ENCODE measurements at regions not wholly inside any gene's neighbourhood (a gene's known extent, or its start where the extent isn't known, plus 50 kb on each side); places are given as distances from the start of the nearest gene placed in this dataset.

GRCh38 chrX:152079768-152080167, 58.6 kb downstream of the MAGEA10 start:
- Histone ChIP-seq H3K4me1 (ENCODE audit: control insufficient read depth, insufficient read depth, low read length) (no peaks in the 10 kb centered on the region), H3K27me3 (ENCODE audit: control insufficient read depth, insufficient read depth, low read length, poor library complexity, severe bottlenecking) (no peaks in the 10 kb centered on the region), H3K27ac (ENCODE audit: low read depth, low read length) (no peak overlapping the region), H3K36me3 (ENCODE audit: control insufficient read depth, insufficient read depth, low read length) (no peaks in the 10 kb centered on the region), H3K4me3 (ENCODE audit: low read length) (no peak overlapping the region), H3K9me3 (ENCODE audit: control insufficient read depth, low read length) (no peaks in the 10 kb centered on the region), H3K9ac (ENCODE audit: extremely low read depth, low read length, poor library complexity, severe bottlenecking) (no peak overlapping the region)
- no peaks in the 10 kb centered on the region for H3K4me1 Mint-ChIP-seq
- TF ChIP-seq CTCF (conservative IDR thresholded peaks at IDR 0.05), result no peak
- no peak for DNase-seq
- H3K9me3 Mint-ChIP-seq, result peaks cover 33% of the 10 kb centered on the region
- H3K27me3 Mint-ChIP-seq (ENCODE audit: insufficient read depth), result peaks cover 2% of the 10 kb centered on the region
- H3K36me3 Mint-ChIP-seq (ENCODE audit: low read depth), result no peaks in the 10 kb centered on the region
- H3K27ac Mint-ChIP-seq, result no peak overlapping the region
- no peak overlapping the region for H3K4me3 Mint-ChIP-seq

GRCh38 chrX:152074163-152074562, 64.2 kb downstream of the MAGEA10 start:
- DNase-seq, result no peak
- 60% methylated on average over 1 of the region's 1 CpG; no CpG with 5 or more reads in 1 of the 2 experiments for WGBS, 2 experiments (ENCODE audit: insufficient coverage in 1 of 2, insufficient read length in 1 of 2)

GRCh38 chrX:152072236-152072635, 66.1 kb downstream of the MAGEA10 start:
- Mint-ChIP-seq H3K36me3 (ENCODE audit: low read depth) (no peaks in the 10 kb centered on the region), H3K27ac (no peak overlapping the region), H3K9me3 (peaks cover 43% of the 10 kb centered on the region), H3K27me3 (ENCODE audit: insufficient read depth) (no peaks in the 10 kb centered on the region), H3K4me1 (no peaks in the 10 kb centered on the region), H3K4me3 (no peak overlapping the region)
- no peaks in the 10 kb centered on the region for H3K36me3 ChIP-seq (ENCODE audit: control insufficient read depth, insufficient read depth, low read length)
- no peaks in the 10 kb centered on the region for H3K4me1 ChIP-seq (ENCODE audit: control insufficient read depth, insufficient read depth, low read length)
- H3K9me3 ChIP-seq (ENCODE audit: control insufficient read depth, low read length), result no peaks in the 10 kb centered on the region
- no peaks in the 10 kb centered on the region for H3K27me3 ChIP-seq (ENCODE audit: control insufficient read depth, insufficient read depth, low read length, poor library complexity, severe bottlenecking)
- no peak overlapping the region for H3K4me3 ChIP-seq (ENCODE audit: low read length)
- TF ChIP-seq CTCF (conservative IDR thresholded peaks at IDR 0.05), result no peak
- H3K27ac ChIP-seq (ENCODE audit: low read depth, low read length), result no peak overlapping the region
- H3K9ac ChIP-seq (ENCODE audit: extremely low read depth, low read length, poor library complexity, severe bottlenecking), result no peak overlapping the region
- 92% methylated on average over 4 of the region's 4 CpGs; no CpG with 5 or more reads in 1 of the 2 experiments for WGBS, 2 experiments (ENCODE audit: insufficient coverage in 1 of 2, insufficient read length in 1 of 2)
- no peak for DNase-seq

More at GRCh38 chrX:152074163-152074562, 64.2 kb downstream of the MAGEA10 start:
- H3K4me1 Mint-ChIP-seq, result no peaks in the 10 kb centered on the region
- H3K27ac ChIP-seq (ENCODE audit: low read depth, low read length), result no peak overlapping the region
- H3K27me3 Mint-ChIP-seq (ENCODE audit: insufficient read depth), result no peaks in the 10 kb centered on the region
- no peak overlapping the region for H3K4me3 ChIP-seq (ENCODE audit: low read length)
- H3K36me3 ChIP-seq (ENCODE audit: control insufficient read depth, insufficient read depth, low read length), result no peaks in the 10 kb centered on the region
- no peak overlapping the region for H3K4me3 Mint-ChIP-seq
- H3K4me1 ChIP-seq (ENCODE audit: control insufficient read depth, insufficient read depth, low read length), result no peaks in the 10 kb centered on the region
- H3K9me3 Mint-ChIP-seq, result peaks cover 36% of the 10 kb centered on the region
- H3K27me3 ChIP-seq (ENCODE audit: control insufficient read depth, insufficient read depth, low read length, poor library complexity, severe bottlenecking), result no peaks in the 10 kb centered on the region
- no peak for TF ChIP-seq CTCF (conservative IDR thresholded peaks at IDR 0.05)
- H3K9me3 ChIP-seq (ENCODE audit: control insufficient read depth, low read length), result no peaks in the 10 kb centered on the region
- H3K27ac Mint-ChIP-seq, result no peak overlapping the region
- H3K9ac ChIP-seq (ENCODE audit: extremely low read depth, low read length, poor library complexity, severe bottlenecking), result no peak overlapping the region
- H3K36me3 Mint-ChIP-seq (ENCODE audit: low read depth), result no peaks in the 10 kb centered on the region
